Motor neuron (in vitro differentiated cells): ENCODE measurements at regions not wholly inside any gene's neighbourhood (a gene's known extent, or its start where the extent isn't known, plus 50 kb on each side); places are given as distances from the start of the nearest gene placed in this dataset.
A peak's percentile ranks its signal among the peaks of the same experiment; 100 is the strongest.

Experiments
- ATAC-seq, 8 experiments: fragments of 200-7000 bp; cut with Tn5 transposase; replicated peaks in 6 of 8; 2 replicates each; pipeline ENCODE4 v1.8.0; 2021; ENCODE audit warnings: mild to moderate bottlenecking in 8 of 8, moderate library complexity in 8 of 8
- H3K27ac ChIP-seq, 2 donors: fragments of 250-450 bp; sonication (Bioruptor Pico); 2 replicates each; pipeline ENCODE4 v1.9.0; 2021; ENCODE audit warnings: antibody characterized with exemption in 2 of 2, mild to moderate bottlenecking in 2 of 2, moderate library complexity in 1 of 2
- H3K4me1 ChIP-seq, 2 donors: fragments of 250-450 bp; sonication (Bioruptor Pico); replicated peaks in 1 of 2; 2 replicates each; pipeline ENCODE4 v1.6.1; 2021; ENCODE audit warnings: antibody characterized with exemption in 2 of 2, mild to moderate bottlenecking in 2 of 2, moderate library complexity in 1 of 2
- H3K4me3 ChIP-seq, 5 donors: fragments of 250-450 bp; sonication (Bioruptor Pico); 2 replicates each; pipeline ENCODE4 v1.9.0; 2021; ENCODE audit warnings: antibody characterized with exemption in 5 of 5, mild to moderate bottlenecking in 5 of 5, moderate library complexity in 4 of 5
- WGBS, 10 experiments: fragments of 450-650 bp; shearing (Covaris generic); methylation state at CpG; one replicate each; pipeline ENCODE4 v1.0.0; 2022; 5-methylcytosine and 5-hydroxymethylcytosine counted together
- in situ Hi-C, 9 experiments: fragments of 400-800 bp; cut with MboI; loops; one replicate each; pipeline ENCODE4 v1.15.0; 2021; ENCODE audit warnings: low sequenced_read_pairs in 9 of 9, low pct_unique_long_range_greater_than_20kb in 2 of 9; ENCODE audit not compliant: unreplicated experiment in 9 of 9

GRCh38 chrY:8591821-8592516, 745.3 kb upstream of the TSPY4 start:
- ATAC-seq = no peak
- 0% methylated on average over 1 of the region's 3 CpGs; no CpG with 5 or more reads in 8 of the 10 experiments for WGBS, 10 experiments
- Histone ChIP-seq H3K27ac (no peak overlapping the region), H3K4me1 (no peaks in the 10 kb centered on the region), H3K4me3 (no peak overlapping the region)
- in situ Hi-C loops = no loop called here

GRCh38 chrY:8594657-8595056, 742.6 kb upstream of the TSPY4 start:
- in situ Hi-C loops = no loop called here
- 0 to 17% methylated on average over 1 of the region's 3 CpGs; no CpG with 5 or more reads in 8 of the 10 experiments for WGBS, 10 experiments

GRCh38 chrY:8599141-8599540, 738.1 kb upstream of the TSPY4 start:
- H3K4me1 ChIP-seq = no peaks in the 10 kb centered on the region
- H3K4me3 ChIP-seq = no peak overlapping the region
- no CpG with 5 or more reads among the region's 4 CpGs for WGBS, 10 experiments
- no peak overlapping the region for H3K27ac ChIP-seq
- no peak for ATAC-seq
- in situ Hi-C loops = no loop called here

More at GRCh38 chrY:8594657-8595056, 742.6 kb upstream of the TSPY4 start:
- no peak for ATAC-seq
- Histone ChIP-seq H3K27ac (no peak overlapping the region), H3K4me1 (no peaks in the 10 kb centered on the region), H3K4me3 (no peak overlapping the region)

- ATAC-seq = no peak
- H3K4me1 ChIP-seq = no peaks in the 10 kb centered on the region
- in situ Hi-C loops = no loop called here
- WGBS, 10 experiments = 0% methylated on average over 1 of the region's 1 CpG; no CpG with 5 or more reads in 8 of the 10 experiments
- H3K4me3 ChIP-seq = no peak overlapping the region
- no peak overlapping the region for H3K27ac ChIP-seq
Measured at GRCh38 chrY:8610620-8611019, 726.6 kb upstream of the TSPY4 start.

- Histone ChIP-seq H3K27ac (no peak overlapping the region), H3K4me3 (no peak overlapping the region), H3K4me1 (no peaks in the 10 kb centered on the region)
- no CpG with 5 or more reads among the region's 3 CpGs for WGBS, 10 experiments
- in situ Hi-C loops = no loop called here
- no peak for ATAC-seq
Measured at GRCh38 chrY:8611815-8612214, 725.4 kb upstream of the TSPY4 start.

DNA sequence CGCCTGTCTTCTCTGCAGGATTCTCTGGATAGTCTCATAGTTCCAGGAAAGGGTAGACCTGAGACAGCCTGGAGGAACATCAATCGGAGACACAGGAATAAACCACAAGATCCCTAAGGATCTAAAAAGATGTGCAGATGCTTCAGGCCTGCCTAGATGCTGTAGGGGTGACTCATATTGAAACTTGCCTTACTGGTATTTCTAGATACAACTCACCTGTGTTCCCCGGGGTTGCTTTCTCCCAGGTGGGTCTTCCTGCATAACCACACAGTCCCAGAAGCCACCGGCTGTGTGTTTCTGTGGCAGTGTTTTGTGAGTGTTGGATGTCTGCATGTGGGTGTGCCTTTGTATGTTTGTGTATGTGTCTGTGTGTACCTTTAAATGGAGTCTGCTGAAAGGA, 719.0 kb upstream of the TSPY4 start:
- Histone ChIP-seq H3K27ac (no peak overlapping the region), H3K4me3 (no peak overlapping the region), H3K4me1 (no peaks in the 10 kb centered on the region)
- in situ Hi-C loops = no loop called here
- no peak for ATAC-seq
- 72% methylated on average over 2 of the region's 4 CpGs; no CpG with 5 or more reads in 9 of the 10 experiments for WGBS, 10 experiments

- in situ Hi-C loops = no loop called here
- WGBS, 10 experiments = no CpG with 5 or more reads among the region's 1 CpG
- Histone ChIP-seq H3K4me3 (no peak overlapping the region), H3K27ac (no peak overlapping the region), H3K4me1 (no peaks in the 10 kb centered on the region)
- no peak for ATAC-seq
Measured at GRCh38 chrY:8622156-8622555, 715.1 kb upstream of the TSPY4 start.

- in situ Hi-C loops = no loop called here
- Histone ChIP-seq H3K4me1 (no peaks in the 10 kb centered on the region), H3K27ac (no peak overlapping the region), H3K4me3 (no peak overlapping the region)
- 20% methylated on average over 2 of the region's 7 CpGs; no CpG with 5 or more reads in 9 of the 10 experiments for WGBS, 10 experiments
- peak in 1 of 8 experiments; percentile 34 for ATAC-seq
Measured at GRCh38 chrY:8622856-8623255, 714.4 kb upstream of the TSPY4 start.

GRCh38 chrY:8629636-8630035, 707.6 kb upstream of the TSPY4 start:
- in situ Hi-C loops = no loop called here
- no peak for ATAC-seq

DNA sequence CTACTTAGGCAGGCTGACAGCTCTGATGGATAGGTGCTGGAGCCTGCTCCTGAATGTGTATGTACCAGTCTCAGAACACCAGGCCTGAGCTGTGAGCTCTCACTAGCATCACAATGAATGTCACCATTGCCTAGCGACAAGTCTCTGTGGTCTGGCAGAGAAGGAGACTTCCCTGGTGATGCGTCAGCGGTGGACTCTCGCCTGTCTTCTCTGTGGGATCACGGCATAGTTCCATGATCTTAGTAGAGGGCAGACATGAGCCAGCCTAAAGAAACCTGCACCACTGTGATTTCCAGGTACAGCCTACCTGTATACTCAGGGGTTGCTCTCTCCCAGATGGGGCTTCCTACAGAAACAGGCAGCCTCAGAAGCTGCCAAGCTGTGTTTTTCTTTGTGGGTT, 699.2 kb upstream of the TSPY4 start:
- ATAC-seq = peak in 1 of 8 experiments; percentile 35
- in situ Hi-C loops = no loop called here
- Histone ChIP-seq H3K27ac (no peak overlapping the region), H3K4me1 (no peaks in the 10 kb centered on the region), H3K4me3 (no peak overlapping the region)
- WGBS, 10 experiments = 60% methylated on average over 1 of the region's 5 CpGs; no CpG with 5 or more reads in 9 of the 10 experiments

More at GRCh38 chrY:8629636-8630035, 707.6 kb upstream of the TSPY4 start:
- no peak overlapping the region for H3K27ac ChIP-seq
- H3K4me1 ChIP-seq = no peaks in the 10 kb centered on the region
- H3K4me3 ChIP-seq = no peak overlapping the region
- 20% methylated on average over 1 of the region's 2 CpGs; no CpG with 5 or more reads in 9 of the 10 experiments for WGBS, 10 experiments

DNA sequence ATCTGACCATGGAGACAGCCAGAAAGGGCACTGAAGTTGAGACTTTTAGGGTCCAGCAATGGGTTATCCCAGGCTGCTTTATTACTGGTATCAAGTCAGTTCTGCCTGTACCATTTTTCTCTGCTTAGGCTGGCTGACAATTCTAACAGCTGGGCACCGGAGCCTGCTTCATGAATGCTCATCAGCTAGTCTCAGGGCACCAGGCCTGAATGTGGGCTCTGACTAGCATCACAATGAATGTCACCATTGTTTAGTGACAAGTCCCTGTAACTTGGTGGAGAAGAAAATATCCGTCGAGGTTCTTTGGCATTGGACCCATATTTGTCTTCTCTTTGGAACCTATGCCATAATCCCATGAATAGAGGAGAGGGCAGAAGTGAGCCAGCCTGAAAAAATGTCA, 692.3 kb upstream of the TSPY4 start:
- no peaks in the 10 kb centered on the region for H3K4me1 ChIP-seq
- WGBS, 10 experiments = no CpG with 5 or more reads among the region's 3 CpGs
- in situ Hi-C loops = no loop called here
- H3K4me3 ChIP-seq = no peak overlapping the region
- ATAC-seq = no peak
- H3K27ac ChIP-seq = no peak overlapping the region

- in situ Hi-C loops = no loop called here
- Histone ChIP-seq H3K4me3 (no peak overlapping the region), H3K27ac (no peak overlapping the region), H3K4me1 (no peaks in the 10 kb centered on the region)
- ATAC-seq = no peak
- WGBS, 10 experiments = no CpG with 5 or more reads among the region's 1 CpG
Measured at GRCh38 chrY:8652445-8652844, 684.8 kb upstream of the TSPY4 start.

- Histone ChIP-seq H3K27ac (no peak overlapping the region), H3K4me1 (no peaks in the 10 kb centered on the region), H3K4me3 (no peak overlapping the region)
- ATAC-seq = no peak
- in situ Hi-C loops = no loop called here
Measured at GRCh38 chrY:8655017-8655416, 682.2 kb upstream of the TSPY4 start.

- Histone ChIP-seq H3K27ac (no peak overlapping the region), H3K4me3 (no peak overlapping the region), H3K4me1 (no peaks in the 10 kb centered on the region)
- in situ Hi-C loops = no loop called here
- ATAC-seq = no peak
Measured at GRCh38 chrY:8656101-8656500, 681.2 kb upstream of the TSPY4 start.
